GOT3 (cell line): ENCODE measurements at regions not wholly inside any gene's neighbourhood (a gene's known extent, or its start where the extent isn't known, plus 50 kb on each side); places are given as distances from the start of the nearest gene placed in this dataset.

Source experiments
- DNase-seq: peaks from one replicate; lab custom pipeline; 2025; ENCODE audit warnings: mixed read lengths; lab: John Stamatoyannopoulos, UW

GRCh38 chr13:95352486-95352885 is 51.2 kb upstream of the ABCC4 start:
- DNase-seq: no peak

DNA sequence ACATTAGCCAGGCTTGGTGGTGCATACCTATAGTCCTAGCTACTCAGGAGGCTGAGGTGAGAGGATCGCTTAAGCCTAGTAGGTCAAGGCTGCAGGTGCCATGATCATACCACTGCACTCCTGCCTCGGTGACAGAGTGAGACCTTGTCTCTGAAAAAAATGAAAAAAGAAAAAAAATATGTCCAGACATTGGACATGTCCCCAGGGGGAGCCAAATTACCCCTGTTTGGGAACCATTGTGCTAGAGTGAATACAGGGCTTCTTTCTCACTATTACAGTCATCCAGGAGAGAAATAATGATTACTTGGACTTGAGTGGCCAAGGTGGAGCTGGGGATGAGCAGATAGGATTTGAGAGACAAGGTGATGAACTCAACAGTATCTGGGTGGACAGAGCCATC is 52.9 kb upstream of the ABCC4 start:
- DNase-seq: no peak

DNA sequence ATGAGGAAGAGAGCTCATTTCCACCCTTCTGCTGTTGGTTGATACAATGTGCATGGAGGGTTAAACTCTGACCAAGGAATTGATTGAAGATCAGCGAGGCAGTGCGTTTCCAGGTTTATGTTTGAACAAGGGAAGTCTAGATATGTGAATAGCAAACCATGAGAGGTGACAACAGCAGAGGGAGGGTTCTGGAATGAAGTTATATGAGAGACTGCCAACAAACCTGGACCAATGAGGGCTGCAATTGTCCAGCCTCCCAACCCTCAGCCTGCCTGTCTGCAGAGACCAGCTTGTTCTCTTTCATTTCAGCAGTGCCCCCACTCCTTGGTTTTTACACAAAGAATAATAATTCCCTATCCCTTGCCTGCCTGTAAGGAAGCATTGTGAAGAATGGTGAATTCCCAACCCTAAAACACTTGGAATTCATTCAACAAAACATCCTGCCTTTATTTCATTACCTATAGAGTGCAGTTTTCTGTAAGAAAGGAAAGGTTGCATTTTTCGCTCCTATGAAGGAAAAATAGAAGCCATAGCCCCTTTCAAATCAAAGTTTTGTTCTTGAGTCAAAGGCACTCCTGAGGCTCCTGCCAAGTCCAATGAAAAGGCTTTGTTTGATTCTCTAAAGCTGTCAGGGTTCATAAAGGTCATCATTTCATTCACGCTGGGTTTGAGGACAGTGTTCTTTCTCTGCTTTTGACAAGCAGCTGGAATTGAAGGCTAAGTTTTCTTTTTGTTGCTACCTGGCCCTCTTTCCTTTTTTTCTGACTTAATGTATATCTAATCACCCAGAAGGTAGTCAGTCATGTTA is 53.6 kb upstream of the ABCC4 start:
- no peak for DNase-seq

- DNase-seq: no peak
Observed at GRCh38 chr13:95355494-95355893, 54.2 kb upstream of the ABCC4 start.

GRCh38 chr13:95356916-95357315 is 55.7 kb upstream of the ABCC4 start:
- DNase-seq: no peak

DNA sequence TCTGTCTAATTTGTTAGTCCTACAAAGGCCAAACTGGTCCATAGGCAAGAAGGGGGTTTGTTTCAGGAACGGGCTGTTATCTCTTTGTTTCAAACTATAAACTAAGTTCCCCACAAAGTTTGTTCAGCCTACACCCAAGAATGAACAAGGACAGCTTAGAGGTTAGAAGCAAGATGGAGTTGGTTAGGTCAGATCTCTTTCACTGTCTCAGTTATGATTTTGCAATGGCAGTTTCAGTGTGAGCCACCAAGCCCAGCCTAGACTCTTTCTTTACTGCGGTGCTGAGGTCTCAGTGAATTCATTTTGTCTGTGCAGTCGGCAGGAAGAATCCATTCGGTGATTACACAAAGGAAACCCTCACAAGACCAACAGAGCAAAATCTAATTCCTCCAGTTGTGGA is 56.6 kb upstream of the ABCC4 start:
- DNase-seq: no peak

- no peak for DNase-seq
Observed at GRCh38 chr13:95360052-95360451, 58.8 kb upstream of the ABCC4 start.

GRCh38 chr13:95360464-95361097 is 59.3 kb upstream of the ABCC4 start:
- DNase-seq: no peak

DNA sequence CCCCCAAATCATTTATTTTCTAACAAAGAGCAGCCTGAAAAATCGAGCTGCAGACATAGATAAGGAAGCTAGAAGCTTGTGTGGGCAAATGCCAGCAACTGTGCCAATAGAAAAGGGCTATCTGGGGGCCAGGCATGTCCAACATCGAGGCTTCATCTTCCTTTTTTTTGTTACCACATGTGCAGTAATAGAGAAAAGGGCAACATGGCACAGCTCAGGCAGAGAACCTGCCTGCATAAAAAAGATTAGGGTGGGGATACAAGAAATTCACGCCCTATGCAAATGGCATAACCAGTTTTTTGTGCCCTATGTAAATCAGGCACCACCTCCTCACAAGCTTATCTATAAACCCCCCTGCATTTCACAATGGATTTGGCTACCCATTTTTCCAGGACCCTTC is 60.4 kb upstream of the ABCC4 start:
- DNase-seq: no peak

GRCh38 chr13:95362666-95363065 is 61.4 kb upstream of the ABCC4 start:
- no peak for DNase-seq

GRCh38 chr13:95367309-95367843 is 66.1 kb upstream of the ABCC4 start:
- DNase-seq: no peak

DNA sequence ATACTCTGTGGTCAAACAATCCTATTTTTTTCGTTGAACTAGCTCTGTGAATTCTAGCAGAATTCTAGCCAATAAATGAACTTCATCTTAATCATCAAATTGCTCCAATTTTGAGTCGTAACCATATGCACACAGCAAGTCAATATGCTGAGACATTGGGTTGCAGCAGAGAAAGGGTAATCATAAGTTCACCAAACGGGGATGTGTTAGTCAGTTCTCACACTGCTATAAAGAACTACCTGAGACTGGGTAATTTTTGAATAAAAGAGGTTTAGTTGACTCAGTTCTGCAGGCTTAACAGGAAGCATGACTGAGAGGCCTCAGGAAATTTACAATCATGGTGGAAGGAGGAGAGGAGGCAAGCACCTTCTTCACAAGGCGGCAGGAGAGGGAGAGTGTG is 67.7 kb upstream of the ABCC4 start:
- DNase-seq: no peak

GRCh38 chr13:95375706-95376105 is 74.5 kb upstream of the ABCC4 start:
- DNase-seq: no peak

DNA sequence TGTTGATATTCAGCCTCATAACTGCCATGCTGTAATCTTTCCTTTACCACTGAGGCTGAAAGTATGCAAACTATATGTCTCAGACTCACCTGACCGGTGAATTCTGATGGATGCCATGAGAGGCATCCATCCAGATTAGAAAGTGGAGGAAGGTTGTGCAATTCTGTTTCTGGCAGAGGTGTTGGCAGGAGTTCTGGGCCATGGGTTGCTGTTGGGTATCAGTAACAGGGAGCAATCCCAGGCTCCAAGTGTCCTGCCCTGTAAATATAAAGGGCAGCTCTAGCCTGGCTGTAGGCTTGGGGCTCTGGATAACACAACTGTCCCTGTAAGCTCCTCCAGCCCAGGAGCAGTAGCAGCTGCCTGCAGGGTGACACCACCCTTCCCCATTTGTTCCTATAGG is 77.4 kb upstream of the ABCC4 start:
- DNase-seq: no peak

DNA sequence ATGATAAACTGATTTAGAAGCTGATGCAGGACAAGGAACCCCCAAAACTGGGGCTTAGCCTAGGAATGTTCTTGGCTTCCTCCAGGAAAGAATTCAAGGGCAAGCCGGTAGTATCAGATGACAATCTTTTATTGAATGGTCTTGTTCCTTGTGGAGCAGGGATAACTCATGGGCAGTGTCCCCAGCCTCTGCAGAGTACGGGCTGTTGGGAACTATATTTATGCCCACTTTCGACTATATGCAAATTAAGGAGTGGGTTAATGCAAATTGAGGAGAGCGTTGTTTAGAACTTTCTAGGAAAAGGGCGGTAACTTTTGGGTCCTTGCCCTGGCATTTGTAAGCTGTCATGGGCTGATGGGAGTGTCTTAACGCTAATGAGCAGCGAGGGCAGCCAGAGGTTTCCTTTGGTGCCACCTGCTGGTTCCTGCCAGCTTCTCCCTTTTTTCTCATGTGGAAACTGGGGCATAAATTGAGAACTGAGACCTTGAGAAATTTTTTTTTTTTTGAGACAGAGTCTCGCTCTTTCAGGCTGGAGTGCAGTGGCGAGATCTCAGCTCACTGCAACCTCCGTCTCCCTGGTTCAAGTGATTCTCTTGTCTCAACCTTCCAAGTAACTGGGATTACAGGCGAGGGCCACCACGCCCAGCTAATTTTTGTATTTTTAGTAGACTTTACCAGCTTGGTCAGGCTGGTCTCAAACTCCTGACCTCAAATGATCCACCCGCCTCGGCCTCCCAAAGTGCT is 79.4 kb upstream of the ABCC4 start:
- no peak for DNase-seq

- DNase-seq: no peak
Observed at GRCh38 chr13:95381212-95381527, 79.9 kb upstream of the ABCC4 start.

GRCh38 chr13:95382411-95382810 is 81.2 kb upstream of the ABCC4 start:
- no peak for DNase-seq

GRCh38 chr13:95382916-95383315 is 81.7 kb upstream of the ABCC4 start:
- no peak for DNase-seq

- DNase-seq: no peak
Observed at GRCh38 chr13:95385373-95385772, 84.1 kb upstream of the ABCC4 start.

- no peak for DNase-seq
Observed at GRCh38 chr13:95385798-95386197, 84.5 kb upstream of the ABCC4 start.

- DNase-seq: no peak
Observed at GRCh38 chr13:95386370-95386769, 85.1 kb upstream of the ABCC4 start.

- DNase-seq: no peak
Observed at GRCh38 chr13:95387733-95388207, 86.5 kb upstream of the ABCC4 start.
